Aorta (tissue), 5 donors: ENCODE measurements at regions not wholly inside any gene's neighbourhood (a gene's known extent, or its start where the extent isn't known, plus 50 kb on each side); places are given as distances from the start of the nearest gene placed in this dataset.
"Not testable (repeated sequence)": the region's sequence is repeated elsewhere in the genome, so short reads cannot be mapped to it uniquely, and the experiment has no call there.

Experiments used
- ATAC-seq: fragments of 200-7000 bp; cut with Tn5 transposase; one replicate; pipeline ENCODE4 v1.9.1; 2022; ENCODE audit warnings: moderate library complexity; ENCODE audit not compliant: low FRiP score
- DNase-seq, 2 donors: peaks; one replicate each; pipeline ENCODE4 v3.0.0-alpha.2; 2020
- H3K27ac ChIP-seq, 2 donors: one replicate each; pipeline ENCODE4 v1.5.1; 2013; ENCODE audit warnings: low read length in 2 of 2, mild to moderate bottlenecking in 2 of 2, moderate library complexity in 2 of 2, control low read depth in 1 of 2, inconsistent platforms in 1 of 2, low read depth in 1 of 2
- H3K27me3 ChIP-seq, 2 donors: one replicate each; pipeline ENCODE4 v1.6.1; 2013; ENCODE audit warnings: control low read depth in 1 of 2, low read length in 1 of 2, mild to moderate bottlenecking in 1 of 2, moderate library complexity in 1 of 2; ENCODE audit not compliant: insufficient read depth in 2 of 2, control insufficient read depth in 1 of 2
- H3K36me3 ChIP-seq, 2 donors: one replicate each; pipeline ENCODE4 v1.6.1; 2013; ENCODE audit warnings: control low read depth in 1 of 2, low read length in 1 of 2, mild to moderate bottlenecking in 1 of 2; ENCODE audit not compliant: insufficient read depth in 2 of 2, control insufficient read depth in 1 of 2
- H3K4me1 ChIP-seq, 2 donors: one replicate each; pipeline ENCODE4 v1.6.1; 2013; ENCODE audit warnings: low read length in 2 of 2, control low read depth in 1 of 2, mild to moderate bottlenecking in 1 of 2, moderate library complexity in 1 of 2; ENCODE audit not compliant: insufficient read depth in 2 of 2, control insufficient read depth in 1 of 2
- H3K4me3 ChIP-seq, 2 donors: one replicate each; pipeline ENCODE4 v1.5.1; 2013; ENCODE audit warnings: low read length in 2 of 2, control low read depth in 1 of 2, mild to moderate bottlenecking in 1 of 2
- H3K9me3 ChIP-seq: one replicate; pipeline ENCODE4 v1.6.1; 2013; ENCODE audit warnings: mild to moderate bottlenecking, low read length; ENCODE audit not compliant: control insufficient read depth
- WGBS, 2 donors: extraction: QIAGEN DNeasy Blood & Tissue Kit; methylation state at CpG; one replicate each; pipeline ENCODE4 v1.1.7; 2013; 5-methylcytosine and 5-hydroxymethylcytosine counted together
- intact Hi-C, 2 donors: fragments of 100-400 bp; cut with DNase I; formaldehyde crosslinking; loops; one replicate each; pipeline versions ENCODE4 v1.14.2 to v1.15.0; 2022
- donor health status: healthy with polysubstance abuse.
- donor health status: Bipolar disorder and iron deficiency.
- donor health status: DM: no; HTN: no; CAD: no.
- donor health status: DM: no; HTN: no; CAD: no.
- donor health status: DM: yes; HTN: yes; CAD: no.

DNA sequence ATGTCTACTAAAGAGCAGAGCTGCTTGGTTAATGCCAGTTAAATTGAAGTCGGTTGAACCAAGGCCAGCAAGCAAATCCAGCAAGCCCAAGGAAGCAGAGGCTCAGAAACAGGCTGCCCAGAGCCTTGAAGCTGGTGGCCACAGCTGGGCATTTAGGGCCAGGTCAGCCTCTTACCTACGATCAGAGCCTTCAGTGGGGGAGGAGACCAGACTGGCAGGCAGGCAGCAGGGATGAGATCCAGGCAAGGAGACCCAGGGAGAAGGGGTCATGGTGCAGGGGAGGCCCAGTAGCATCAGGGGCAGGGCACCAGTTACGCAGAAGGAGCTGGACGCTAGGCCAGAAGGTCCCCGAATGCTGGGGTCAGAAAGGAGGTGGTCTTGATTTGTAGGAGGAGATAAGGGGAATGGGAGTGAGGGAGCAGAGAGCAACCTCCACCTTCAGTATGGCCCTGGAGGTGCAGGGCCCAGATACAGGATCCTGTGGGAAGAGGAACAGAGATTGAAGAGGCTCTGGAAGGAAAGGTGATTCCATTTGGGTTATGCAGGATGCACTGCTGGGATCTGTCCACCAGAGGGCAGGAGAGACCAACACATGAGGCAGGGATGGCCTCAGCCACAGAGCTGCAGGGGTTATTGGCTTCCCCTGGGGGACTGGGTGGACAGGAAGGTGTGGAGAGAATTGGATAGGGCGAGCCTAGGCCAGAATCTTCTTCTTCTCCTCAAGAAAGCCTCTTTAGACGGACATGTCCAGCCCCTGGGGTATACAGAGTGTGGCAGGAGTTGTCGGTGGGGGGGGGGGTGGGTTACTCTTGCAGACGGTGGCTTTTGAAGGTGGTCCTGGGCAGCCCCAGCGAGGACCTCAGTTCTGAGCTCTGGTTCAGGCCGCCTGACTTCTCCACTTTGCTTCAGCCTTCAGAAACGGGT, 132.6 kb upstream of the PODXL start:
- Histone ChIP-seq H3K4me3 (no peak overlapping the region), H3K4me1 (no peaks in the 10 kb centered on the region), H3K27ac (no peak overlapping the region), H3K9me3 (no peaks in the 10 kb centered on the region), H3K27me3 (peaks cover 0 to 2% of the 10 kb centered on the region in 2 donors), H3K36me3 (no peaks in the 10 kb centered on the region)
- DNase-seq (peak; percentile 62 to 82), ATAC-seq (peak; percentile 73)
- intact Hi-C loops, result loop anchor here in 1 of 2 donors (5.0 kb wide), 1 partner anchor 893 kb away; no protein-coding TSS in a partner anchor
- 50 to 60% methylated on average over 11 to 12 of the region's 12 CpGs for WGBS, 2 donors

DNA sequence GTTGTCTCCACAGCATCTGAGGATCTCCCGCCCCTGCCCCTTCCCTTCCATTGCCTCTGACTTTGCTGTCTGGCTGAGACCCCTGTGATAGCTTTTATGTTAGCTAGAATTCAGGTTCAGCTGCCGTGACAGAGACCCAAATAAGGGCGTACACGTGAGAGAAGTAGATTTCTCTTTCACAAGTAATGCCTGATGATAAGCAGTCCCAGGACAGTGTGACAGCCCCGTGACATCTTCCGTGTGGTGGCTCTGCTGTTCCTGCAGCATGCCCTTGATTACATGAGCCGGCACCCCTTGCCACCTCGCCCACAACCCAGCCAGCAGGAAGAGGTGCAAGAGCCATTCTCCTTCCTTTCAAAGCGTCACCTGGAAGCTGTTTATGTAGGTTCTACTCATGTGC, 130.9 kb upstream of the PODXL start:
- Histone ChIP-seq H3K9me3 (no peaks in the 10 kb centered on the region), H3K27ac (no peak overlapping the region), H3K4me3 (no peak overlapping the region), H3K27me3 (peaks cover 0 to 1% of the 10 kb centered on the region in 2 donors), H3K4me1 (no peaks in the 10 kb centered on the region), H3K36me3 (no peaks in the 10 kb centered on the region)
- DNase-seq, result no peak
- no peak for ATAC-seq
- WGBS, 2 donors, result 70 to 71% methylated on average over 9 of the region's 9 CpGs
- intact Hi-C loops, result loop anchor here in 1 of 2 donors (5.0 kb wide), 1 partner anchor 895 kb away; no protein-coding TSS in a partner anchor

DNA sequence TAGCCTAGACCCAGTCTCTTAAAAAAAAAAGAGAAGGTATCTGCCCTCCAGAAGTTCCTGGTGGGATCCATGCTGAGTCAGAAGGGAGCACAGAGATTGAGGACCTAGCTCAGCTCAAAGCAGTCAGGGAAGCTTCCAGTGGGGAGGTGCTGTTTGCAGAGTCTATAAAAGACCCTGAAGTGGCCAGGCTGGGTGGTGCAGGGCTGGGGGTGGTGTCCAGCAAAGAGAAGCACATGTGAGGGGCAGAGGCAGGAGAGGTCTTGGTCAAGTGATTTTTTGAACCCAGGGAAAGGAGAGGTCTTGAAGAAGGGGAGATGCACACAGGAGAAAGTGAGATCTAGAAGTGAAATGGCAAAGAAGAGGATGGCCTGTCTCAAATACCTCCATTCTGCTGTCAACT, 130.4 kb upstream of the PODXL start:
- intact Hi-C loops, result loop anchor here in 1 of 2 donors (5.0 kb wide), 1 partner anchor 895 kb away; no protein-coding TSS in a partner anchor
- Histone ChIP-seq H3K9me3 (no peaks in the 10 kb centered on the region), H3K27ac (no peak overlapping the region), H3K4me3 (no peak overlapping the region), H3K27me3 (no peaks in the 10 kb centered on the region), H3K36me3 (no peaks in the 10 kb centered on the region), H3K4me1 (no peaks in the 10 kb centered on the region)
- DNase-seq (no peak), ATAC-seq (no peak)

DNA sequence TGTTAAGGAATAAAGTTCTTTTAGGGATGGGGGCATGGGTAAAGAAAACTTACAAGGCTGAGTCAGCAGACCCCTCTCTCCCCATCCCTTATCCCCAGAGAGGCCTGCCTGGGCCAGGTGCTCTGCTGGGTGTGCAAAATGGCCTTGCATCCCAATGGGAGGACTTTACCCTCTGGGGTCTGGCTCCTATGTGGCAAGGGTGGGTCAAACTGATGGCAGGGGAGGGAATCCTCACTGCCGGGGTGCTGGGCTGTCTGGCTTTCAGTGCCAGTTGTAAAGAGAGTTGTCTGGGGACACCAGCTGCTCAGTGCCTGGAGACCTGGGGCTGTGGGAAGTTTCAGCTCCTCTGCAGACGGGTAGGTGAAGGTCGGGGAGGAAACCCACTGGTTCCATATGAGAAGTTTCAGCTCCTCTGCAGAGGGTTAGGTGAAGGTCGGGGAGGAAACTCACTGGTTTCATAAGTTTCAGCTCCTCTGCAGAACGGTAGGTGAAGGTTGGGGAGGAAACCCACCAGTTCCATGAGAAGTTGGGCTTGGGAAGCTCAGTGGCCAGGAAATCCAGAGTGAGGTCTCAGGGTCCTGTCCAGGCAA, 127.2 kb upstream of the PODXL start:
- ATAC-seq (no peak), DNase-seq (no peak)
- Histone ChIP-seq H3K27ac (no peak overlapping the region), H3K4me3 (no peak overlapping the region), H3K36me3 (no peaks in the 10 kb centered on the region), H3K27me3 (no peaks in the 10 kb centered on the region), H3K4me1 (no peaks in the 10 kb centered on the region), H3K9me3 (no peaks in the 10 kb centered on the region)
- intact Hi-C loops, result no loop called here
- 74 to 77% methylated on average over 5 of the region's 5 CpGs for WGBS, 2 donors

DNA sequence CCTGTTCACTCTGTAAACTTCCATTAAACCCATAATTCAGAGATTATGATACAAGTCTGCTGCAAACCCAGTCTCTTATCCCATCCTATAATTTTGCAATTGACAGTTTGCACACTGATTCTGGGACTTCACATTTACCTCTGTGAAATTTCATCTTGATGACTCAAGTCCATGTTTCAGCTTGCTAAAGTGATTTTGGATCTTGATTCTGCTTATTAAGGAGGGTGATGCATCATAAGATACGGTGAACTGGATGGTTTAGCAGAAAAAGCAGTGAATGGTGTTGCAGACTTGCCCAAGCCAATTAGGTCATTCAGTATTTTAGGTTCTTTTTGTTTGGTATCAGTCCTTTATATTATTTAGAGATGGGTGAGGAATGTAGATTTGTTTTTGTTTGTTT, 125.5 kb upstream of the PODXL start:
- no peak for DNase-seq
- intact Hi-C loops, result no loop called here
- no peak for ATAC-seq
- no peak overlapping the region for H3K4me3 ChIP-seq
- no peaks in the 10 kb centered on the region for H3K4me1 ChIP-seq
- H3K27me3 ChIP-seq, result no peaks in the 10 kb centered on the region
- no peaks in the 10 kb centered on the region for H3K36me3 ChIP-seq
- H3K27ac ChIP-seq, result no peak overlapping the region
- 42 to 50% methylated on average over 1 of the region's 1 CpG for WGBS, 2 donors
- H3K9me3 ChIP-seq, result no peaks in the 10 kb centered on the region

DNA sequence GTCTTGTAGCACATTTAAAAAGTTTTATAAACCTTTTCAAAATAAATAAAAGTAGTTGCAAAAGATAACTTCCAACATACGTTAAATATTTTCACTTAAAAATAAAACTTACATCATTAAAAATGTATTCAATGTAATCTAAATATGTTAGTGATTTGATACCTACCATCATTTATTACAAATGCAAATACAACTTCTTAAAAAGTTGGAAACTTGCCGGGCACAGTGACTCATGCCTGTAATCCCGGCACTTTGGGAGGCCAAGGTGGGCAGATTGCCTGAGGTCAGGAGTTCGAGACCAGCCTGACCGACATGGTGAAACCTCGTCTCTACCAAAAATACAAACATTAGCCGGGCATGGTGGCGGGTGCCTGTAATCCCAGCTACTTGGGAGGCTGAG, 122.6 kb upstream of the PODXL start:
- not testable (repeated sequence) for DNase-seq, H3K36me3 ChIP-seq

DNA sequence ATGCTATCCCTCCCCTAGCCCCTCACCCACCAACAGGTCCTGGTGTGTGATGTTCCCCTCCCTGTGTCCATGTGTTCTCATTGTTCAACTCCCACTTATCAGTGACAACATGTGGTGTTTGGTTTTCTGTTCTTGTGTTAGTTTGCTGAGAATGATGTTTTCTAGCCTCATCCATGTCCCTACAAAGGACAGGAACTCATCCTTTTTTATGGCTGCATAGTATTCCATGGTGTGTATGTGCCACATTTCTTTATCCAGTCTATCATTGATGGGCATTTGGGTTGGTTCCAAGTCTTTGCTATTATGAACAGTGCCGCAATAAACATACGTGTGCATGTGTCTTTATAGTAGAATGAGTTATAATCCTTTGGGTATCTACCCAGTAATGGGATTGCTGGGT, 120.4 kb upstream of the PODXL start:
- H3K27ac ChIP-seq, H3K4me1 ChIP-seq, H3K27me3 ChIP-seq, H3K4me3 ChIP-seq, DNase-seq, H3K36me3 ChIP-seq, ATAC-seq, H3K9me3 ChIP-seq, intact Hi-C loops: not testable (repeated sequence)
- WGBS, 2 donors, result 90 to 97% methylated on average over 2 of the region's 2 CpGs

More for the DNA sequence above, 122.6 kb upstream of the PODXL start:
- ATAC-seq, H3K27me3 ChIP-seq, H3K4me1 ChIP-seq, H3K4me3 ChIP-seq, H3K9me3 ChIP-seq, intact Hi-C loops, H3K27ac ChIP-seq: not testable (repeated sequence)
- 32 to 33% methylated on average over 8 of the region's 8 CpGs for whole genome bisulfite sequencing, 2 donors

DNA sequence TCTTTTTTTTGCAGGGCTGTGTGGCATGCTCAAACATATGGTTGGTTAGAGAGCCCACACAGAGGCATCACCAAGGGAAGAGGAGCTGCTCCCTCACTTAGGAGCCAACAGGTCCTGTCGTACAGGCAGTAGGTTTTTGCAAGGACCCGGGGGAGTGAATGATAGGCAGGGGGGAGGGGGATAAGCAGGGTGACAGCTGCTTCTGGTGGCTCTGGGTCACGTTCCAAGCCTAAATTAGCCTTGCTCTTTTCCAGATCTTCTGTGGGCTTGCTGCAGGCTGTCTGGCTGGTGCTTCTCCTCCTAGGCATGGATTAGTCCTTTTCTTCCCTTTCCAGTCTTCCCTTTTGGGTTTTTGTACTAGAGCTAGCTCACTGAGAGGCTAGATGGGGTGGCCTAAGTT, 117.7 kb upstream of the PODXL start:
- DNase-seq (no peak), ATAC-seq (no peak)
- no peak overlapping the region for H3K4me3 ChIP-seq
- no peaks in the 10 kb centered on the region for H3K36me3 ChIP-seq
- intact Hi-C loops, result no loop called here
- WGBS, 2 donors, result 9 to 20% methylated on average over 3 of the region's 3 CpGs
- no peaks in the 10 kb centered on the region for H3K9me3 ChIP-seq
- no peak overlapping the region for H3K27ac ChIP-seq
- no peaks in the 10 kb centered on the region for H3K27me3 ChIP-seq
- no peaks in the 10 kb centered on the region for H3K4me1 ChIP-seq

DNA sequence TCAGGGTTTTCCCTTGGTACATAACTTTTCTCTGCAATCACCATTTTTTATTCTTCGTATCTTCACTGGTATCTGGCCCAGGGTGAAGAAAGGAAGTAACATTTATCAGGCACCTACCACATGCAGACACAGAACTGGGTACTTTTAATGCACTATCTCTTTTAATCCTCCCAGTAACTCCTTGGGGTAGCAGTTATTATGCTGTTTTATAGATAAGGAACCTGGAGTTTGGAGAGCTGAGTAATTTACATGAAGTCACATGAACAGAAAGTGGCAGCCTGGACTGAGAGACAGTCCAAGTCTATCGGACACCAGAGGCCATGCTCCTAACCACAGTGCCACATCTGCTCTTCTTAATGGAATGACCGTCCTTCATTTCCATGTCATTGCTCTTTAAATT, 117.1 kb upstream of the PODXL start:
- Histone ChIP-seq H3K4me3 (no peak overlapping the region), H3K9me3 (no peaks in the 10 kb centered on the region), H3K4me1 (no peaks in the 10 kb centered on the region), H3K27ac (no peak overlapping the region), H3K27me3 (no peaks in the 10 kb centered on the region), H3K36me3 (no peaks in the 10 kb centered on the region)
- ATAC-seq (no peak), DNase-seq (no peak)
- WGBS, 2 donors, result 54 to 58% methylated on average over 3 of the region's 3 CpGs
- intact Hi-C loops, result no loop called here
